HUDEP-2 (cell line): ENCODE measurements at regions not wholly inside any gene's neighbourhood (a gene's known extent, or its start where the extent isn't known, plus 50 kb on each side); places are given as distances from the start of the nearest gene placed in this dataset.
"Not testable (repeated sequence)": the region's sequence is repeated elsewhere in the genome, so short reads cannot be mapped to it uniquely, and the experiment has no call there.

Source experiments
- DNase-seq, 76 experiments: peaks; one replicate each; lab custom pipeline; 2025; ENCODE audit not compliant: unreplicated experiment in 76 of 76; lab: John Stamatoyannopoulos, UW

DNA sequence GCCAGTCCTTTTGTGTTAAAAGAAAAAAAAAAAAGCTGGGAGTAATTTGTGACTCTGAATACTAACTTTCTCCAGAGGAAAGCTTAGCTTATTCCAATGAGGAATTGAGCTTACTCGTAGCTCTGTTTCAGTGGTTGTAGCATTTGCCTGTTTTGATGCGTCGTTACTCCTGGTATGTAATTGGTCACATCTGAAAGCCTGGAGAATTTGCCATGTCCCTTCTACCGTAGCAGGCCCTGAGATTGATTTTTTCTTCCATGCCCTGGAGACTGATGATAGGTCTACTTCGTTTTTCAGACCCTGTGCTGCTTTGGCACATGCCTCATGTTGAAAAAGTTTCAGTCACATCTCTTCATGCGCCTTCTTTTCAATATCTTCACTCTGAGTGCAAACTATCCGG is 1103.0 kb downstream of the PLA2G4A start:
- no peak for DNase-seq

DNA sequence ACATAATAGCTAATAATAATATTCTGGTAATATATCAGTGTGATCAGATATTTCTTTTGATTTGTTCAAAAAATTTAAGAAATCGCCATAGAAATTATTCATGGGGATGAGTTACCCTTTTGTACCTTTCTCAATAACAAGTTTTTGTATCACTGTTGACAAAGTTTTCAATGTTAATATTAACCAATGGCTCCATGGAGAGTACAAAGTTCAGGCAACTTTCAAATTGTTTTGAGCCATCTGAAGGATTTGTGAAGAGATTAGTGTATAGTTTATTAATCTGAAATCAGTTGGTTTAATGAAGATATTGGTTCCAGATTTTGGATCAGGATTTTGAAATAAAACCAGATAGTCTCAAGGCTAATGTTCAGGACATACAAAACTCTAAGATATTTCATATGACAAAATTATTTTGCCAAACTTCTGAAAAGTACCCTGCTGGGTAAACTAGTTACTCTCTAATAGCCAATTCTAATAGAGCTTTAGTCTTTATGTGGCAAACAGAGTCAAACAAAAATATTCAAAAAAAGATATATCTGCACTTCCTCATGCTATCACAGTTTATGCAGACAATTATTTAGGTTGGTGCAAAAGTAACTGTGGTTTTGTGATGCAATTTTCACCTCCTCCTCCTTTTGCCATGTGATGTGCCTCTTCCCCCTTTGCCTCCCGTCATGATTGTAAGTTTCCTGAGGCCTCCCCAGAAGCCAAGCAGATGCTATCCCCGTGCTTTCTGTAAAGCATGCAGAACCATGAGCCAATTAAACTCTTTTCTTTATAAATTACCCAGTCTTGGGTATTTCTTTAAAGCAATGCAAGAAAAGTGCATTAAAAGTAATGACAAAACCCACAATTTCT is 1105.0 kb downstream of the PLA2G4A start:
- DNase-seq, result no peak

DNA sequence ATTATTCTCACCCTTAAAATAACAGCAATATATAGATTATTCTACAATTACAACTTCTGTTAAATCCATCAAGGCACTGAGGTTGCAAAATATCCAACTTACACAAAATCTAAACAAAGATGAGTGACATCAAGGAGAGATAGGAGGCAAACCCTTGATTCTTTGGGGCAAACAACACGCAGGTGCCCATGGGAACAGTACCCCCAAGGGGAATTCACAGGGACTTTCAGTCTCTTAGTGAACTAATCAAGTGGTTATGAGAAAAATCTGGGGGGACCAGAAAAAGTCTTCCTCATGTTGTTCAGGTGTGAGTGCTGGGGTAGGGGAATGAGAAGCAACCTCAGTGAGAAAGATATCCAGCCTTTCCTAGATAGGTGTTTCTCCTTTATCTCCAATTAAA is 1107.9 kb downstream of the PLA2G4A start:
- no peak for DNase-seq

- no peak for DNase-seq
Measured at GRCh38 chr1:187938092-187938491, 1109.3 kb downstream of the PLA2G4A start.

GRCh38 chr1:187942986-187943385 is 1114.2 kb downstream of the PLA2G4A start:
- no peak for DNase-seq

- no peak for DNase-seq
Measured at GRCh38 chr1:187943606-187944403, 1115.1 kb downstream of the PLA2G4A start.

DNA sequence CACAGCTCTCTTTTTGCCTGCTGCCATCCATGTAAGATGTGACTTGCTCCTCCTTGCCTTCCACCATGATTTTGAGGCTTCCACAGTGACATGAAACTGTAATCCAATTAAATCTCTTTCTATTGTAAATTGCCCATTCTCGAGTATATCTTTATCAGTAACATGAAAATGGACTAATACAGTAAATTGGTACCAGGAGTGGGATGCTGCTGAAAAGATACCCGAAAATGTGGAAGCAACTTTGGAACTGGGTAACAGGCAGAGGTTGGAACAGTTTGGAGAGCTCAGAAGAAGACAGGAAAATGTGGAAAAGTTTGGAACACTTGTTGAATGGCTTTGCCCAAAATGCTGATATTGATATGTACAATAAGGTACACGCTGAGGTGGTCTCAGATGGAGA is 1117.9 kb downstream of the PLA2G4A start:
- not testable (repeated sequence) for DNase-seq

GRCh38 chr1:187947359-187947758 is 1118.6 kb downstream of the PLA2G4A start:
- DNase-seq, result no peak

- no peak for DNase-seq
Measured at GRCh38 chr1:187948170-187948794, 1119.5 kb downstream of the PLA2G4A start.

GRCh38 chr1:187949567-187949966 is 1120.8 kb downstream of the PLA2G4A start:
- DNase-seq, result no peak

GRCh38 chr1:187951817-187952216 is 1123.1 kb downstream of the PLA2G4A start:
- DNase-seq, result no peak

GRCh38 chr1:187952446-187952845 is 1123.7 kb downstream of the PLA2G4A start:
- no peak for DNase-seq

DNA sequence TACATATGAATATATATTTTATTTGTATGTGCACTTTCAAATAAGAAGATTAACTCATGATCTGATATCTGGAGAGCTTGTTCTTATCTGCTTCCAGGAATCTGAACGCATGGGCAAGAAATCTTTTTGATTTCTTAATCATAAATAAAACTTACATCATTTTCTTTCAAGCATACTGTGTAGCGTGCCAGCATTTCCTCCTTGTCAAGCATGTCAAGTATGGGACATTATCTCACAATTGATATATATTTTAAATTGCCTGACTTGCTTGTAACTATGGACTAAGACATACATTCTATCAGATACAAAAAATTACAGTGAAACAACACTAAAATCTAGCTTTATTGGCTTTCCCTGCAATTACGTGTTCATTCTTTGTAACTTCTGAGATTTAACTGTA is 1128.2 kb downstream of the PLA2G4A start:
- no peak for DNase-seq

DNA sequence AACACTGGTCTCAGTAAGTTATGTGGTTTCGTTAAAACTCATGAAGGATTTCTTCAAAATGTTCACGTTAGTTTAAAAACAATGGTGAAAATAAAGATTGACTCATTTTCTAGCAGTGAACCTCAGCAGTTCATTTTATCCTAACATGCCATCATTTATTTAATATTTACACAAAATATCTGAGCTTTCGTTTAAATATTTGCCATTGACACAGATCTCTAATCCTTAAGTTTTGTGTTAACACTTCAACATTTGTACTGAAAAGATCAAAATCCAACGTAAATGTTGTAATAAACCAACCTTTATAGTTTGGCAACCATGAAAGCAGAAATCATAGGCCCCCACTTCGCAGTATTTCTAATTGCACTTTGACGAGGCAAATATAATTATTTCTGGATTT is 1129.5 kb downstream of the PLA2G4A start:
- DNase-seq, result no peak

DNA sequence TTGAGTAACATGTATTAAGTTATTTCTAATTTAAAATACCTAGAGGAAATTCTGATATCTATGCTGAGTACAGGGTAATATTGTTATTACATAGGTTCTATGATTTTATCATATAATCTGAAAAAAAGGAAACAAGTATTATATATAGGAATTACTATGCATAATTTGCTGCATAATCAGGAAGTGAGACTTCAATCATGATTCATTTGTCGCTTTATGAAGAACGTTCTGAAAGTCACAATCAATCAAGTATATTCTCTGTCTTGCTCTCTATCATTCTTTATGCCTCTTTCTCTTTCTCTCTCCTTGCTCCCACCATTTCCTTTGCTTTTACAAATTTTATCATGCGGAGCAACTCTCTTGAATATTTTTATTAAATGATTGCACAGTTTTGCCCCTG is 1130.3 kb downstream of the PLA2G4A start:
- no peak for DNase-seq

GRCh38 chr1:187960125-187960638 is 1131.4 kb downstream of the PLA2G4A start:
- DNase-seq, result no peak

DNA sequence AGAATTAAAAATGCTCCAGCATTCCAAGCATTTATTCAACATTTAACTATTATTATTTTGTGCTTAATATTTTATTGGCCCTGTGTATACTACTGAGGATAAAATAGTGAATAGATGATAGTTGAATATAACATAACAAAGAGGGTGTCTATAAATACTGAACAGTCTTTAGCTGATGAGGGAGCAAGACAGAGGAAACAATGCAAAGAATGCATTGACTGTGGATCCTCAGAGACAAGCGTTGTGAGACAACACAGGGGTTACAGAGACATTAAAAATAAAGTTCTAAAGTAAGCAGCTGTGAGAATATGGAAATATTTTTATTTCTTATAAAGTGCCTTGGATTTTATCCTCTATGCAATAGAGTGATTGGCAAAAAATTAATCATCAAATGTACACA is 1133.1 kb downstream of the PLA2G4A start:
- DNase-seq, result no peak

GRCh38 chr1:187971851-187972250 is 1143.1 kb downstream of the PLA2G4A start:
- no peak for DNase-seq

- DNase-seq, result no peak
Measured at GRCh38 chr1:187977298-187977697, 1148.5 kb downstream of the PLA2G4A start.

GRCh38 chr1:187985145-187985896 is 1156.6 kb downstream of the PLA2G4A start:
- DNase-seq, result no peak
